Brain microvascular endothelial cell (primary cell): ENCODE measurements at regions not wholly inside any gene's neighbourhood (a gene's known extent, or its start where the extent isn't known, plus 50 kb on each side); places are given as distances from the start of the nearest gene placed in this dataset.

Experiments used
- DNase-seq: peaks from one replicate; pipeline ENCODE4 v3.0.0-alpha.2; 2020
- H3K27ac ChIP-seq: fragments of 250-450 bp; sonication (Bioruptor Pico); 2 replicates; pipeline ENCODE4 v1.5.1; 2020; ENCODE audit warnings: mild to moderate bottlenecking, moderate library complexity
- H3K27me3 ChIP-seq: fragments of 250-450 bp; sonication (Bioruptor Pico); replicated peaks from 2 replicates; pipeline ENCODE4 v1.5.1; 2020; ENCODE audit warnings: mild to moderate bottlenecking
- H3K36me3 ChIP-seq: fragments of 250-450 bp; sonication (Bioruptor Pico); replicated peaks from 2 replicates; pipeline ENCODE4 v1.5.1; 2020; ENCODE audit warnings: mild to moderate bottlenecking
- H3K4me3 ChIP-seq: 2 replicates; pipeline ENCODE4 v1.5.1; 2011; ENCODE audit warnings: low read depth, mild to moderate bottlenecking, control low read depth, low read length, moderate library complexity
- CTCF ChIP-seq: IDR thresholded peaks from 2 replicates; pipeline ENCODE4 v1.5.1; 2011; ENCODE audit warnings: low read depth, mild to moderate bottlenecking, moderate library complexity, low read length, control low read depth, inconsistent platforms; ENCODE audit errors: missing control alignments
- in situ Hi-C: cut with HindIII; loops from 2 replicates; pipeline ENCODE4 v1.10.0; 2017; ENCODE audit warnings: low sequenced_read_pairs, low pct_ligation_motif_present

- DNase-seq: no peak
- Histone ChIP-seq H3K36me3 (no peaks in the 10 kb centered on the region), H3K27ac (no peak overlapping the region), H3K27me3 (no peaks in the 10 kb centered on the region), H3K4me3 (no peak overlapping the region)
- in situ Hi-C loops: no loop called here
- no peak for TF ChIP-seq CTCF
Measured at GRCh38 chr11:95375451-95375850, 144.4 kb upstream of the SESN3 start.

GRCh38 chr11:95374105-95374504 lies 143.1 kb upstream of the SESN3 start:
- no peaks in the 10 kb centered on the region for H3K36me3 ChIP-seq
- H3K27me3 ChIP-seq: no peaks in the 10 kb centered on the region
- in situ Hi-C loops: no loop called here
- no peak for DNase-seq
- H3K4me3 ChIP-seq: no peak overlapping the region
- TF ChIP-seq CTCF: no peak
- no peak overlapping the region for H3K27ac ChIP-seq

GRCh38 chr11:95373241-95373640 lies 142.2 kb upstream of the SESN3 start:
- no peaks in the 10 kb centered on the region for H3K36me3 ChIP-seq
- no peak overlapping the region for H3K4me3 ChIP-seq
- in situ Hi-C loops: no loop called here
- no peaks in the 10 kb centered on the region for H3K27me3 ChIP-seq
- TF ChIP-seq CTCF: no peak
- DNase-seq: no peak
- no peak overlapping the region for H3K27ac ChIP-seq

- no peak for TF ChIP-seq CTCF
- in situ Hi-C loops: no loop called here
Measured at GRCh38 chr11:95372097-95372656, 141.2 kb upstream of the SESN3 start.

GRCh38 chr11:95371153-95371552 lies 140.2 kb upstream of the SESN3 start:
- Histone ChIP-seq H3K4me3 (no peak overlapping the region), H3K27me3 (no peaks in the 10 kb centered on the region), H3K36me3 (no peaks in the 10 kb centered on the region), H3K27ac (no peak overlapping the region)
- no peak for DNase-seq
- TF ChIP-seq CTCF: no peak
- in situ Hi-C loops: no loop called here

More at GRCh38 chr11:95372097-95372656, 141.2 kb upstream of the SESN3 start:
- Histone ChIP-seq H3K27ac (no peak overlapping the region), H3K27me3 (no peaks in the 10 kb centered on the region), H3K4me3 (no peak overlapping the region), H3K36me3 (no peaks in the 10 kb centered on the region)
- no peak for DNase-seq

GRCh38 chr11:95367726-95368125 lies 136.7 kb upstream of the SESN3 start:
- TF ChIP-seq CTCF: no peak
- no peak for DNase-seq
- no peak overlapping the region for H3K4me3 ChIP-seq
- no peaks in the 10 kb centered on the region for H3K27me3 ChIP-seq
- no peak overlapping the region for H3K27ac ChIP-seq
- no peaks in the 10 kb centered on the region for H3K36me3 ChIP-seq
- in situ Hi-C loops: no loop called here
